ENCODE measurements at regions not wholly inside any gene's neighbourhood (a gene's known extent, or its start where the extent isn't known, plus 50 kb on each side); places are given as distances from the start of the nearest gene placed in this dataset.

- Histone ChIP-seq H3K9ac (ENCODE audit: low read length) (no peak overlapping the region), H3K27ac (ENCODE audit: low read depth, low read length) (no peak overlapping the region), H3K4me1 (ENCODE audit: control insufficient read depth, low read depth, low read length) (no peaks in the 10 kb centered on the region), H4K8ac (ENCODE audit: low read depth, low read length) (peak overlapping the region; percentile 28), H3K4ac (ENCODE audit: low read depth, low read length) (no peak overlapping the region), H2AK5ac (ENCODE audit: low read length) (no peak overlapping the region), H3K79me1 (ENCODE audit: low read length) (no peaks in the 10 kb centered on the region), H2BK5ac (ENCODE audit: low read length) (no peak overlapping the region), H3K18ac (ENCODE audit: low read length) (no peak overlapping the region), H3K56ac (ENCODE audit: low read length) (no peak overlapping the region), H3K36me3 (ENCODE audit: control insufficient read depth, insufficient read depth, low read length) (no peaks in the 10 kb centered on the region), H3K27me3 (ENCODE audit: insufficient read depth, low read length, poor library complexity) (no peaks in the 10 kb centered on the region), H3K4me2 (ENCODE audit: low read length) (no peak overlapping the region), H3K23ac (ENCODE audit: low read length) (no peak overlapping the region), H4K5ac (ENCODE audit: low read length) (no peak overlapping the region), H3K4me3 (ENCODE audit: low read length) (no peak overlapping the region), H2BK15ac (replicated peaks; ENCODE audit: low read depth) (no peak overlapping the region), H3K79me2 (ENCODE audit: control insufficient read depth, insufficient read depth, low read length) (no peaks in the 10 kb centered on the region), H2BK120ac (ENCODE audit: low read depth, low read length) (no peak overlapping the region)
- DNase-seq: no peak
- WGBS (ENCODE audit: extremely low coverage, insufficient coverage, low lambda C conversion rate): no CpG with 5 or more reads among the region's 2 CpGs
These were observed 733.0 kb downstream of the NTRK3 start for GRCh38 chr15:87523516-87523915.

GRCh38 chr15:87522997-87523396 is 733.5 kb downstream of the NTRK3 start:
- no peaks in the 10 kb centered on the region for H3K4me1 ChIP-seq (ENCODE audit: control insufficient read depth, low read depth, low read length)

GRCh38 chr15:87518957-87519356 is 737.6 kb downstream of the NTRK3 start:
- no peak overlapping the region for H3K27ac ChIP-seq (ENCODE audit: low read depth, low read length)
- H3K27me3 ChIP-seq (ENCODE audit: insufficient read depth, low read length, poor library complexity): no peaks in the 10 kb centered on the region
- DNase-seq: no peak
- H2BK15ac ChIP-seq (replicated peaks; ENCODE audit: low read depth): no peak overlapping the region
- H3K4me2 ChIP-seq (ENCODE audit: low read length): no peak overlapping the region
- no peak overlapping the region for H3K9ac ChIP-seq (ENCODE audit: low read length)
- no peak overlapping the region for H2BK5ac ChIP-seq (ENCODE audit: low read length)
- no peak overlapping the region for H2AK5ac ChIP-seq (ENCODE audit: low read length)
- no peak overlapping the region for H2BK120ac ChIP-seq (ENCODE audit: low read depth, low read length)
- no CpG with 5 or more reads among the region's 3 CpGs for WGBS (ENCODE audit: extremely low coverage, insufficient coverage, low lambda C conversion rate)
- no peak overlapping the region for H4K8ac ChIP-seq (ENCODE audit: low read depth, low read length)
- no peaks in the 10 kb centered on the region for H3K79me2 ChIP-seq (ENCODE audit: control insufficient read depth, insufficient read depth, low read length)
- H3K79me1 ChIP-seq (ENCODE audit: low read length): no peaks in the 10 kb centered on the region
- no peak overlapping the region for H4K5ac ChIP-seq (ENCODE audit: low read length)
- H3K4ac ChIP-seq (ENCODE audit: low read depth, low read length): no peak overlapping the region
- H3K36me3 ChIP-seq (ENCODE audit: control insufficient read depth, insufficient read depth, low read length): no peaks in the 10 kb centered on the region
- no peak overlapping the region for H3K18ac ChIP-seq (ENCODE audit: low read length)
- H3K56ac ChIP-seq (ENCODE audit: low read length): no peak overlapping the region
- no peak overlapping the region for H3K4me3 ChIP-seq (ENCODE audit: low read length)
- H3K23ac ChIP-seq (ENCODE audit: low read length): no peak overlapping the region
- H3K4me1 ChIP-seq (ENCODE audit: control insufficient read depth, low read depth, low read length): no peaks in the 10 kb centered on the region

More at GRCh38 chr15:87522997-87523396, 733.5 kb downstream of the NTRK3 start:
- Histone ChIP-seq H3K4me2 (ENCODE audit: low read length) (no peak overlapping the region), H3K4ac (ENCODE audit: low read depth, low read length) (no peak overlapping the region), H2AK5ac (ENCODE audit: low read length) (no peak overlapping the region), H2BK15ac (replicated peaks; ENCODE audit: low read depth) (no peak overlapping the region), H3K4me3 (ENCODE audit: low read length) (no peak overlapping the region), H3K27ac (ENCODE audit: low read depth, low read length) (no peak overlapping the region), H3K79me1 (ENCODE audit: low read length) (no peaks in the 10 kb centered on the region), H3K9ac (ENCODE audit: low read length) (no peak overlapping the region), H3K36me3 (ENCODE audit: control insufficient read depth, insufficient read depth, low read length) (no peaks in the 10 kb centered on the region), H4K8ac (ENCODE audit: low read depth, low read length) (no peak overlapping the region), H3K79me2 (ENCODE audit: control insufficient read depth, insufficient read depth, low read length) (no peaks in the 10 kb centered on the region), H2BK120ac (ENCODE audit: low read depth, low read length) (no peak overlapping the region), H3K56ac (ENCODE audit: low read length) (no peak overlapping the region), H4K5ac (ENCODE audit: low read length) (no peak overlapping the region), H3K18ac (ENCODE audit: low read length) (no peak overlapping the region), H3K27me3 (ENCODE audit: insufficient read depth, low read length, poor library complexity) (no peaks in the 10 kb centered on the region), H3K23ac (ENCODE audit: low read length) (no peak overlapping the region), H2BK5ac (ENCODE audit: low read length) (no peak overlapping the region)
- WGBS (ENCODE audit: extremely low coverage, insufficient coverage, low lambda C conversion rate): no CpG with 5 or more reads among the region's 1 CpG
- no peak for DNase-seq

GRCh38 chr15:87508086-87508485 is 748.5 kb downstream of the NTRK3 start:
- H3K56ac ChIP-seq (ENCODE audit: low read length): no peak overlapping the region
- no peak overlapping the region for H4K8ac ChIP-seq (ENCODE audit: low read depth, low read length)
- no peak for DNase-seq
- H3K4me2 ChIP-seq (ENCODE audit: low read length): no peak overlapping the region
- no peaks in the 10 kb centered on the region for H3K27me3 ChIP-seq (ENCODE audit: insufficient read depth, low read length, poor library complexity)
- H4K5ac ChIP-seq (ENCODE audit: low read length): no peak overlapping the region
- H3K4me1 ChIP-seq (ENCODE audit: control insufficient read depth, low read depth, low read length): no peaks in the 10 kb centered on the region
- H3K79me2 ChIP-seq (ENCODE audit: control insufficient read depth, insufficient read depth, low read length): no peaks in the 10 kb centered on the region
- H3K4me3 ChIP-seq (ENCODE audit: low read length): no peak overlapping the region
- no peak overlapping the region for H3K4ac ChIP-seq (ENCODE audit: low read depth, low read length)
- H2BK15ac ChIP-seq (replicated peaks; ENCODE audit: low read depth): no peak overlapping the region
- H3K18ac ChIP-seq (ENCODE audit: low read length): no peak overlapping the region
- H2BK5ac ChIP-seq (ENCODE audit: low read length): no peak overlapping the region
- no peak overlapping the region for H3K23ac ChIP-seq (ENCODE audit: low read length)
- H3K27ac ChIP-seq (ENCODE audit: low read depth, low read length): no peak overlapping the region
- H3K9ac ChIP-seq (ENCODE audit: low read length): no peak overlapping the region
- no peak overlapping the region for H2AK5ac ChIP-seq (ENCODE audit: low read length)
- WGBS (ENCODE audit: extremely low coverage, insufficient coverage, low lambda C conversion rate): no CpG with 5 or more reads among the region's 2 CpGs
- H2BK120ac ChIP-seq (ENCODE audit: low read depth, low read length): no peak overlapping the region
- H3K36me3 ChIP-seq (ENCODE audit: control insufficient read depth, insufficient read depth, low read length): no peaks in the 10 kb centered on the region
- no peaks in the 10 kb centered on the region for H3K79me1 ChIP-seq (ENCODE audit: low read length)

GRCh38 chr15:87502173-87502572 is 754.4 kb downstream of the NTRK3 start:
- H3K4me1 ChIP-seq (ENCODE audit: control insufficient read depth, low read depth, low read length): no peaks in the 10 kb centered on the region
- no peak overlapping the region for H3K4me2 ChIP-seq (ENCODE audit: low read length)
- H3K56ac ChIP-seq (ENCODE audit: low read length): no peak overlapping the region
- no peak overlapping the region for H4K5ac ChIP-seq (ENCODE audit: low read length)
- H3K27me3 ChIP-seq (ENCODE audit: insufficient read depth, low read length, poor library complexity): no peaks in the 10 kb centered on the region
- H2BK5ac ChIP-seq (ENCODE audit: low read length): no peak overlapping the region
- H2BK120ac ChIP-seq (ENCODE audit: low read depth, low read length): no peak overlapping the region
- no peak overlapping the region for H3K4me3 ChIP-seq (ENCODE audit: low read length)
- no peaks in the 10 kb centered on the region for H3K79me1 ChIP-seq (ENCODE audit: low read length)
- H3K18ac ChIP-seq (ENCODE audit: low read length): no peak overlapping the region
- H3K23ac ChIP-seq (ENCODE audit: low read length): no peak overlapping the region
- whole genome bisulfite sequencing (ENCODE audit: extremely low coverage, insufficient coverage, low lambda C conversion rate): no CpG with 5 or more reads among the region's 2 CpGs
- H2AK5ac ChIP-seq (ENCODE audit: low read length): no peak overlapping the region
- H3K9ac ChIP-seq (ENCODE audit: low read length): no peak overlapping the region
- H3K4ac ChIP-seq (ENCODE audit: low read depth, low read length): no peak overlapping the region
- no peaks in the 10 kb centered on the region for H3K36me3 ChIP-seq (ENCODE audit: control insufficient read depth, insufficient read depth, low read length)
- DNase-seq: no peak
- no peak overlapping the region for H2BK15ac ChIP-seq (replicated peaks; ENCODE audit: low read depth)
- no peak overlapping the region for H3K27ac ChIP-seq (ENCODE audit: low read depth, low read length)
- no peak overlapping the region for H4K8ac ChIP-seq (ENCODE audit: low read depth, low read length)
- no peaks in the 10 kb centered on the region for H3K79me2 ChIP-seq (ENCODE audit: control insufficient read depth, insufficient read depth, low read length)

GRCh38 chr15:87500240-87500639 is 756.3 kb downstream of the NTRK3 start:
- H2AK5ac ChIP-seq (ENCODE audit: low read length): no peak overlapping the region
- no peak overlapping the region for H2BK15ac ChIP-seq (replicated peaks; ENCODE audit: low read depth)
- H3K23ac ChIP-seq (ENCODE audit: low read length): no peak overlapping the region
- peak; percentile 88 for DNase-seq
- H3K36me3 ChIP-seq (ENCODE audit: control insufficient read depth, insufficient read depth, low read length): no peaks in the 10 kb centered on the region
- H3K18ac ChIP-seq (ENCODE audit: low read length): no peak overlapping the region
- H2BK120ac ChIP-seq (ENCODE audit: low read depth, low read length): no peak overlapping the region
- H3K4me3 ChIP-seq (ENCODE audit: low read length): no peak overlapping the region
- no peak overlapping the region for H4K5ac ChIP-seq (ENCODE audit: low read length)
- H3K4me2 ChIP-seq (ENCODE audit: low read length): no peak overlapping the region
- H4K8ac ChIP-seq (ENCODE audit: low read depth, low read length): no peak overlapping the region
- H3K79me2 ChIP-seq (ENCODE audit: control insufficient read depth, insufficient read depth, low read length): no peaks in the 10 kb centered on the region
- H3K4ac ChIP-seq (ENCODE audit: low read depth, low read length): no peak overlapping the region
- no peak overlapping the region for H2BK5ac ChIP-seq (ENCODE audit: low read length)
- H3K4me1 ChIP-seq (ENCODE audit: control insufficient read depth, low read depth, low read length): no peaks in the 10 kb centered on the region
- no CpG with 5 or more reads among the region's 7 CpGs for WGBS (ENCODE audit: extremely low coverage, insufficient coverage, low lambda C conversion rate)
- no peak overlapping the region for H3K27ac ChIP-seq (ENCODE audit: low read depth, low read length)
- no peak overlapping the region for H3K56ac ChIP-seq (ENCODE audit: low read length)
- no peak overlapping the region for H3K9ac ChIP-seq (ENCODE audit: low read length)
- no peaks in the 10 kb centered on the region for H3K79me1 ChIP-seq (ENCODE audit: low read length)
- no peaks in the 10 kb centered on the region for H3K27me3 ChIP-seq (ENCODE audit: insufficient read depth, low read length, poor library complexity)

All from mesendoderm (in vitro differentiated cells).